22Rv1 (cell line): ENCODE measurements at regions not wholly inside any gene's neighbourhood (a gene's known extent, or its start where the extent isn't known, plus 50 kb on each side); places are given as distances from the start of the nearest gene placed in this dataset.

ENCODE experiments used
- CTCF ChIP-seq: fragments of 450-650 bp; IDR thresholded peaks from 2 replicates; pipeline ENCODE4 v1.5.1; 2017; ENCODE audit warnings: mild to moderate bottlenecking
- ZFX ChIP-seq: fragments of 450-650 bp; IDR thresholded peaks from 2 replicates; pipeline ENCODE4 v1.6.1; 2017; ENCODE audit warnings: antibody characterized with exemption, borderline replicate concordance

GRCh38 chr7:15783987-15784693 is 97.7 kb upstream of the MEOX2 start:
- TF ChIP-seq CTCF = no peak
- no peak for TF ChIP-seq ZFX
